Nephron (organoid): ENCODE measurements at regions not wholly inside any gene's neighbourhood (a gene's known extent, or its start where the extent isn't known, plus 50 kb on each side); places are given as distances from the start of the nearest gene placed in this dataset.

ENCODE experiments used
- H3K27ac Mint-ChIP-seq, 3 experiments: 2 replicates each; pipeline ENCODE4 v1.8.0; 2020; ENCODE audit warnings: mixed read lengths in 3 of 3, mild to moderate bottlenecking in 2 of 3, moderate library complexity in 1 of 3
- H3K27me3 Mint-ChIP-seq: 2 replicates; pipeline ENCODE4 v1.8.0; 2021; ENCODE audit warnings: low read depth, mild to moderate bottlenecking, moderate library complexity, mixed read lengths
- H3K36me3 Mint-ChIP-seq: 2 replicates; pipeline ENCODE4 v1.8.0; 2020; ENCODE audit warnings: low read depth, mixed read lengths
- H3K4me1 Mint-ChIP-seq: 2 replicates; pipeline ENCODE4 v1.8.0; 2020; ENCODE audit warnings: mixed read lengths
- H3K4me3 Mint-ChIP-seq, 3 experiments: 2 replicates each; pipeline ENCODE4 v1.8.0; 2020; ENCODE audit warnings: mild to moderate bottlenecking in 3 of 3, mixed read lengths in 3 of 3, moderate library complexity in 2 of 3
- H3K9me3 Mint-ChIP-seq: 2 replicates; pipeline ENCODE4 v1.8.0; 2020; ENCODE audit warnings: mixed read lengths
- TF ChIP-seq, protein P1 (sequence below), 3 experiments: fragments of 200-600 bp; sonication (generic); IDR thresholded peaks; one replicate each; pipeline ENCODE4 v1.5.0; 2021; ENCODE audit warnings: antibody characterized with exemption in 3 of 3; ENCODE audit not compliant: unreplicated experiment in 3 of 3

- peaks cover 30% of the 10 kb centered on the region for H3K27me3 Mint-ChIP-seq
- no peak overlapping the region for H3K27ac Mint-ChIP-seq
- TF ChIP-seq, protein P1, sequence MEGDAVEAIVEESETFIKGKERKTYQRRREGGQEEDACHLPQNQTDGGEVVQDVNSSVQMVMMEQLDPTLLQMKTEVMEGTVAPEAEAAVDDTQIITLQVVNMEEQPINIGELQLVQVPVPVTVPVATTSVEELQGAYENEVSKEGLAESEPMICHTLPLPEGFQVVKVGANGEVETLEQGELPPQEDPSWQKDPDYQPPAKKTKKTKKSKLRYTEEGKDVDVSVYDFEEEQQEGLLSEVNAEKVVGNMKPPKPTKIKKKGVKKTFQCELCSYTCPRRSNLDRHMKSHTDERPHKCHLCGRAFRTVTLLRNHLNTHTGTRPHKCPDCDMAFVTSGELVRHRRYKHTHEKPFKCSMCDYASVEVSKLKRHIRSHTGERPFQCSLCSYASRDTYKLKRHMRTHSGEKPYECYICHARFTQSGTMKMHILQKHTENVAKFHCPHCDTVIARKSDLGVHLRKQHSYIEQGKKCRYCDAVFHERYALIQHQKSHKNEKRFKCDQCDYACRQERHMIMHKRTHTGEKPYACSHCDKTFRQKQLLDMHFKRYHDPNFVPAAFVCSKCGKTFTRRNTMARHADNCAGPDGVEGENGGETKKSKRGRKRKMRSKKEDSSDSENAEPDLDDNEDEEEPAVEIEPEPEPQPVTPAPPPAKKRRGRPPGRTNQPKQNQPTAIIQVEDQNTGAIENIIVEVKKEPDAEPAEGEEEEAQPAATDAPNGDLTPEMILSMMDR (IDR thresholded peaks at IDR 0.05; ENCODE audit: unreplicated experiment in 3 of 3), result peak; percentile 88 to 94 (median 93)
- H3K4me3 Mint-ChIP-seq, result no peak overlapping the region
- peaks cover 18% of the 10 kb centered on the region for H3K4me1 Mint-ChIP-seq
- peaks cover 2% of the 10 kb centered on the region for H3K9me3 Mint-ChIP-seq
- H3K36me3 Mint-ChIP-seq, result no peaks in the 10 kb centered on the region
These were observed 53.9 kb downstream of the OTOR start for GRCh38 chr20:16801919-16802651.

GRCh38 chr20:16802652-16802935 is 54.4 kb downstream of the OTOR start:
- H3K36me3 Mint-ChIP-seq, result no peaks in the 10 kb centered on the region
- TF ChIP-seq, protein P1 (IDR thresholded peaks at IDR 0.05; ENCODE audit: unreplicated experiment in 3 of 3), result no peak
- H3K4me3 Mint-ChIP-seq, result no peak overlapping the region
- H3K27me3 Mint-ChIP-seq, result peaks cover 30% of the 10 kb centered on the region
- H3K9me3 Mint-ChIP-seq, result no peaks in the 10 kb centered on the region
- H3K27ac Mint-ChIP-seq, result no peak overlapping the region
- peaks cover 18% of the 10 kb centered on the region for H3K4me1 Mint-ChIP-seq

- Mint-ChIP-seq H3K9me3 (no peaks in the 10 kb centered on the region), H3K4me3 (no peak overlapping the region), H3K27me3 (peaks cover 24% of the 10 kb centered on the region), H3K4me1 (peaks cover 26% of the 10 kb centered on the region), H3K36me3 (no peaks in the 10 kb centered on the region), H3K27ac (peak overlapping the region in 1 of 3 experiments; percentile 18)
- TF ChIP-seq, protein P1 (IDR thresholded peaks at IDR 0.05; ENCODE audit: unreplicated experiment in 3 of 3), result peak; percentile 83 to 86 (median 84)
These were observed 56.0 kb downstream of the OTOR start for GRCh38 chr20:16803965-16804792.

DNA sequence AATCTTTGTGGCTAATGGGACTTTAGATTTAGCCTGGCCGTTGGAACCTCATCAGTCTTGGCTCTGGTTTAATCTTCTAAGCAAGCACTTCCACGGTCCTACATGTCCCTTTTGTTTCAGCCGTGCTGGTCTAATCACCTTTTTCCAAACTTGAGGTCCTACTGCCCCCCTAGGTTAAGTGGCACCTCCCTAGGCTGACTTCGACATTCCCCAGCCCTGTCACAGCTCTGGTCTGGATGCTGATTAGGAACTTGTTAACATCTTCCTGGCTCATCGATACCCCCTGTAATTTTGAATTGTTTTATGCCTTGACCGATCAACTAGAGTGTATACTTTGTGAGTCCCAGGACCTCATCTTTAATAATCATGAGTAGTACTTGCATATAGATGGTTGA is 56.6 kb downstream of the OTOR start:
- TF ChIP-seq, protein P1 (IDR thresholded peaks at IDR 0.05; ENCODE audit: unreplicated experiment in 3 of 3), result no peak
- no peaks in the 10 kb centered on the region for H3K9me3 Mint-ChIP-seq
- H3K4me3 Mint-ChIP-seq, result no peak overlapping the region
- H3K36me3 Mint-ChIP-seq, result no peaks in the 10 kb centered on the region
- H3K4me1 Mint-ChIP-seq, result peaks cover 30% of the 10 kb centered on the region
- peaks cover 23% of the 10 kb centered on the region for H3K27me3 Mint-ChIP-seq
- H3K27ac Mint-ChIP-seq, result no peak overlapping the region

GRCh38 chr20:16806061-16806460 is 57.9 kb downstream of the OTOR start:
- TF ChIP-seq, protein P1 (IDR thresholded peaks at IDR 0.05; ENCODE audit: unreplicated experiment in 3 of 3), result no peak
- H3K27me3 Mint-ChIP-seq, result peaks cover 22% of the 10 kb centered on the region
- peaks cover 30% of the 10 kb centered on the region for H3K4me1 Mint-ChIP-seq
- H3K4me3 Mint-ChIP-seq, result no peak overlapping the region
- no peak overlapping the region for H3K27ac Mint-ChIP-seq
- H3K36me3 Mint-ChIP-seq, result no peaks in the 10 kb centered on the region
- no peaks in the 10 kb centered on the region for H3K9me3 Mint-ChIP-seq
